ENCODE measurements at regions not wholly inside any gene's neighbourhood (a gene's known extent, or its start where the extent isn't known, plus 50 kb on each side); places are given as distances from the start of the nearest gene placed in this dataset.

DNA sequence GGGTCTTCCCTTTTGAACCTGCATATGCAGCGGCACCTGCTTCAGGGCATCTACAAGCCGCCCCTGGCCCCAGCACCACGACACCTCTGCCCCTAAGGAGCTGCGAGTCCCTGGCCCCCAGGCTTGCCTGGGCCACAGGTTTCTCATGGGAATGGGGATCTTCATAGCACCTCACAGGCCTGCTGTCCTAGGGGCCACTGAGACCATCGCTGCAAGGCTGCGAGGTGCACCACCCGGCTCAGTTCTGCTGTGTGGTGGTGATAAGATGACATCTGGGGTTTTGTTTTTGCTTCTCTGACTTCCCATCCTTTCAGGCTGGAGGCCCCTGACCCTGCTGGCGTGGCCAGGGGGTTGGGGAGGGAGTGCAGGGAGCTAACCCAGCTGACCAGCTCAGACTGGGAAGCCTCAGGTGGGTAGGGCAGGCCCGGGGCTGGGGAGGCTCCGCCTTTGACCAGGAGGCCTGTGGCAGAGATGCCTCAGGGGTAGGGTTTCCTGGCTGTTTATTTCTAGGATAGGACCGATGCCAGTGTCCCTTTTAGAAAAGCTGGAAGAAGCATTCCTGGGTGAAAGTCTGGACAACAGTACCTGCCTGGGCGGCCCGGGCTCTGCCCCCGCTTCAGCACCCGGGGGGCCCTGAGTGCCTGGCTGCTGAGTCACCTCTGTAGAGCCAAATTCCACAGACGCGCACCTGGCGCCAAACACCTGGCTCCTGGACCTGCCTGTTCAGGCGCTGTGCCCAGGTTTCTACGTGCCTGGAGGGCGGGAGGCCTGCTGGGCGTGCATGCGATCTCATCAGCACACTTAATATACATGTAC, 264.7 kb downstream of the DLL1 start:
- no peak for DNase-seq

DNA sequence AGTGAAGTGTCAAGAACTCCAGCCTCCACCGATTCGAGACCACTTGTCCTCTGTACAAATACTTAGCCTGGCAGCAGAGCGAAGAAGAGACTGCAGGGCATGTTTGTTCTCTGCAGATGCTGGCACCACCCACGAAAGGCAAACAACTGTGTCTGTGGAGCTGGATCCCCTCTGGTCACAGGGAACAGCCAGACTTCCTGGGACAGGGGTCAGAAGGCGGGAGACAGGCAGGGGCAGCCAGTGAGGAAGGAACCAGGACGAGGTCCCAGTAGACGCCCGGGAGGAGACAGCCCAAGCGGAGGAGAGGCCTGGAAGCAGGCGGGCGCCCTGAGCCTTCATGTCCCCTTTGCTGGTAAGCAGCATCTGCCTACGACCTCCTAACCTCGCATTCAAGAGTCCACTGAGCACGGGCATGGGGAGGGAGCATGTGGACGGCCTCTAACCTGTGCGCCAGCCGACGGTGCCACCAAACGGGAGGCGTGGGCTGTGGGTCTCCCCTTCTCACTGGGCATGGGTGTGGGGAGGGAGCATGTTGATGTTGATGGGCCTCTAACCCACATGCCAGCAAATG, 265.5 kb downstream of the DLL1 start:
- DNase-seq = no peak

GRCh38 chr6:170024940-170025339, 265.9 kb downstream of the DLL1 start:
- DNase-seq = no peak

- DNase-seq = no peak
Observed at GRCh38 chr6:170023620-170024521, 267.0 kb downstream of the DLL1 start.

DNA sequence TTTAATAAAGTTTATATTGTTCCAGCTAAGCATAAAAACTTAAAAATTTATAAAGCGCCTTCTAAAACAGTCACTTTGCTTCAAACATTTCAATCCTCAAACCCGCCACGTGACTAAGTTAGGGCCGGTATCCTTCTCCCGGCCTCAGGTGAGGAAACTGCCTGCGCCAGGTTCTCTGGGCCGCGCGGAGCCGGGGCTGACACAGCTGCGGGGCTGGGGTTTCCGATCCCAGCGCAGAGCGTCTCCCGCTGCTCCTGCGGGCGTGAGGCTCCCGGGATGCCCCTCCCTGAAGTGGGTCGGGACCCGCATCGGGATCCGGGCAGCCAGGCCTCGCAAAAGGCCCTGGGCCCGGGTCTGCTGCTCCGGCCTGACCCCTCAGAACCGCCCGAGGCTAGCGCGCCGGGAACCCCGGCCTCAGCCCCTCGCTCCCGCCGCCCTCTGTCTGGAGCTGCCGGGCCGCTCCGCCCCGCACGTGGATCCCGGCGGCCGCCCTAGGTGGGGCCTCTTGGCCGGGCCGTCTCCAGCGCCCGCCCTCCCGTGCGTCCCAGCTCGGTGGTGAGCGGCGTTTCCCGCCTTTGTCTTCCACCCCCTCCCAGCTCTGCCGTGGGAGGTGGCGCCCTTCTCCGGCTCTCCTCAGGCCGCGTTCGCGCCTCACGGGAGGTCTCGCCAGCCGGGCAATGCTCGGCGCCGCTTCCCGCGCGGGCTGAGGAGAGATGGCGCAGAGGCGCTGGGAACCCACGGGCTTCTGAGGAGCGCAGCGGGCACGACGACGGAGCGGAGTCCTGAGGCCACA, 267.9 kb downstream of the DLL1 start:
- no peak for DNase-seq

DNA sequence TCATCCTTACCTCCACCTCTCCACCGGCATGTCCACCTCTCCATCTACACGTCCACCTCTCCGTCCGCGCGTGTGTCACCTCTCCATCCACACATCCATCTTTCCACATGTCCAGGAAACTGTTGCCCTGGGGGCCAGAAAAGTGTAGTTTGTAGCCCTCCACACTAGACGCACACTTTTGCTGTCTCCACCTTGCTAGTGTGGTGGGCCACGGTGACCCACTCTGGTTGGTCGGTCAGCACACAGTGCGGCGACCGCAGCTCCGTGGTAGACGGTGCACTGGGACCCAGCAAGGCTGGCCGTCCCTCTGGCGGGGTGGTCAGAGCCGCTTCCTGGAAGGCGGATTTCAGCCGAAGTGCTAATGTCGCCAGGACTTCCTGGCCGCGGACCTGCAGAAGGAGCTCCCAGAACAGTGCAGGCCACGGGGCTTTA, 268.6 kb downstream of the DLL1 start:
- no peak for DNase-seq

DNA sequence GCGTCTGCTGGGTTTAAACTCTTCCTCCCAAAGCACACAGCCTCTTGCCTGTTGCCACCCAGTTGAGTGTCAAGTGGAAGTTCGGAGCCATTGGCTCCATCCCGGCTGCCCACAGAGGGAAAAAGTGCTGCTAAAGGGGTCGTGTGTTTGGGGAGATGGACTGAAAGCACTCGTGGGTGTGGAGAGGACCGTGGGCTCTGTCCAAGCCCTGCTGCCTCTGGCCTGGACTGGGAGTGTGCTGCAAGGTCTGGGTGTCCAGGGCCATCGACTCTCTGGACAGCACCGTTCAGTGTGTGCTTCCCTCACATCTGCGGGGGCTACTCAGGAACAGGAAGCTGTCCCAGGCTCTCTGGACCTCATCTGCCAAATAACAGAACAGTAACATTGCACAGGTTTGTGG, 269.3 kb downstream of the DLL1 start:
- DNase-seq = no peak

GRCh38 chr6:170019818-170020583, 268.6 kb downstream of the ERMARD start:
- DNase-seq = no peak

DNA sequence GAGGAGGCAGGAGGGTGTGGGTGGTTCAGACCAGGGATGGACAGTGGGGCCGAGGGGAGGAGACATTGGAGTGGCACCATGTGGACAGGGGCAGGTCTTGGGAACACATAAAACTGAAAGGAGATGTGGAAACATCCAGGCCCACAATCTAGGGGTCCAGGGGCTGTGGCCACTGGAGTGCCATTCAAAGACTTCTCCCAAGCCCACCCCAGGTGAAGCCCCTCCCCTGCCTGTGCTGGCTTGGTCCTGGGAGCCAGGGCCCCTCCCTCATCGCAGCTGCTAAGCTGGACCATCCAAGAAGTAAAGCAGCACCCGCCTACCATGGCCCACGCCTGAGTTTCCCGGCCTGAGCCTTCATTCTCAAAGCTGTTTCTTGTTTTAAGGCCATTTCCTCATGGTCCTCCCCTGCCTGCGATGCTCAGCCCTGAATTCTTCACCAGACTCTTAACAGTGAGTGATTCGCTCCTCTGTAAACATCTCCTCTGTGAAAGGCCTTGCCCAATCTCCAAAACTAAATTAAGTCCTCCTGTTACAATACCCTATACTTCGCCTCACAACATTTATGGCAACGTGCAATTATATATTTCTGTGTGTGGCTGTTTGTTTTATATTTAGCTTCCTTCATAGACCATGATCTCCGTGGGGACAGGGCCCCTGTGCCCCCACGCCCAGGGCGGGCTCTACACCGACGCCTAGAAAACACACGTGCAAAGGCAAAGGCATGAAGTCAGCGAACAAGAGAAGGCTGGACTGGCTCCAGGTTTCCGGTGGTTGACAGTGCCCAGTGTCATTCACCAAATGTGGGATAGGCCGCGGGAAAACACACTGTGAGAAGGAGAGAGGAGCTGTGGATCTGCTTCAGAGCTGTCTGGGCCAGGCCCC, 267.8 kb downstream of the ERMARD start:
- no peak for DNase-seq

DNA sequence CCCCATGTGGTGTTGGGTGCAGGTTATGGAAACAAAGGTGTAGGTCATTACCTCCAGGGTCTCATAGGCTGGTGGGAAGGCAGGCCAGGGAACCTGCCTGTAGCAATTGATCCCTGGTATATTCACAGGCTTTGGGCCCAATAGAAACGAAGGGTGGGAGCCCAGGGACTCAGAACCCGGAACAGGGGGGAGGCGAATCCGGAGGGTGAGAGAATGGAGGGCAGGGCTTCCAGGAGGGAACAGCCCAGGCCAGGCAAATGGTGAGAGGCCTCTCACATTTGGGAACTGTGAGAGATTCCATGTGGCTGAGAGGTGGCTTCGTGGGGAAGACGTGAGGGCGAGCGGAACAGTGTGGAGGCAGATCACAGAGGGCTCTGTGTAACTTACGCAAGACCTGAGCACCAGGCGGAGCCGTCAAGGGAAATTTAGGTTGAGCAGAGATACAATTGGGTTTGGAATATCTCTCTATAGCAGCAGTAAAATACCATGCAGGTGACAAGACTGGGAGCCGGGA, 267.1 kb downstream of the ERMARD start:
- DNase-seq = no peak

DNA sequence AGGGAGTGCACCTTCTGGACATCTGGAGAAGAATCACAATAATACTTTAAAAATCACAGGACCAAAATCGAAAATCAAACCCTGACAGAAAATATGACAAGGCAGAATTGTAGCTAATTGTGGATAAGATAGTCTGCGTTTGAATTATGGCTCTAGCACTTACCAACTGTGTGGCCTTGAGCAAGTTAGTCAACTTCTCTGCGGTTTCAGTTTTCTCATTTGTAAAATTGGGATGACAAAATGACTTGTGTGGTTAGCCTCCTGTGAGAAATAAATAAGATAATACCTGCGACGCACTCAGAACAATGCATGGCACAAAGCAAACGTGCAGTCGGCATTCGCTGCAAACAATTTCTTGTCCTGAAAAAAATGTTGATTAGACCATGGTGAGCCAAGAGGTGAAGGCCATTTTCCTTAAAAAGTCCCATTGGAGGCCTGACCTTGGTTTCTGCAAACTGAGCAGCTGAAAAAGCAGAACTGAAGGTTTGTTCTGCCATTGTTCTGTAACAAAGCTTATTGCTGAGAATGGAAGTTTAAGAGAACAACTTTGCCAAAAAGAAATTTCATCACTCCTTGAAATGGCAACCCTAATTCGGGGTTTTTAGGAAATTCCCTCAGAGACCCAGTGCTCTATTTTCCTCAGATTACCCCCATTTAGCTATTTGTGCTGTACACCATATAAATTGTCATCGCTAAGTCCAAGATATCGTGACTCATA, 266.3 kb downstream of the ERMARD start:
- DNase-seq = no peak

DNA sequence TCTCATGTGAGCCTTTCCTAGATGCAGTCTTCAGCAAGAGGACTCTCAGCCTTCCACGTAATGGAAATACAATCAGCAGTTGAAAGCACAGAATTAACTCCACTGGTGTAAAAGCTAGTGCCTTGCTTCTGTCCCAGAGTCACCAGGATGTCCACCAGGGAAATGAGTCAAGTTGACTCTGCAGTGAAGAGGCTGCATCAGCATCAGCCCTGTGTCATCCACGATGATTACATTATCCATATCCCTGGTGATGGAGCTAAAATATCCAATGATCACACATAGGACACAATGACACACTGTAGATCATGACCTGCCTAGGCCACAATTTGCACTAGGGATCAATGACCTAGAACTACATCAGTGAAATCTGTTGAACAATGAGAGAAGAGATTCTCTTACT, 262.4 kb downstream of the ERMARD start:
- no peak for DNase-seq

DNA sequence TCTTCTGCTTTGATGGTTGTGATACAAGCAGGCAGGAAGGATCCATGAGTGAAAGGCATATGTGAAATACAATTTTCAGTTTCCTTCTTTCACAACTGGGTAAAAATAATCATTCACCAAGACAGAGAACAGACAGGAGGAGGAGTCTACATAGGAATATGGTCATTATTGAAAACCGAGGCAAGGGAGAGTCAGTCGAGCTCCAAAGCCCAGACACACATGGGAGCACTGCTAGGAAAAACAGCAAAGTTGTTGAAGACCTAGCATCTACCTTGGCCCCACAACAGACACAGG, 260.6 kb downstream of the ERMARD start:
- no peak for DNase-seq

DNA sequence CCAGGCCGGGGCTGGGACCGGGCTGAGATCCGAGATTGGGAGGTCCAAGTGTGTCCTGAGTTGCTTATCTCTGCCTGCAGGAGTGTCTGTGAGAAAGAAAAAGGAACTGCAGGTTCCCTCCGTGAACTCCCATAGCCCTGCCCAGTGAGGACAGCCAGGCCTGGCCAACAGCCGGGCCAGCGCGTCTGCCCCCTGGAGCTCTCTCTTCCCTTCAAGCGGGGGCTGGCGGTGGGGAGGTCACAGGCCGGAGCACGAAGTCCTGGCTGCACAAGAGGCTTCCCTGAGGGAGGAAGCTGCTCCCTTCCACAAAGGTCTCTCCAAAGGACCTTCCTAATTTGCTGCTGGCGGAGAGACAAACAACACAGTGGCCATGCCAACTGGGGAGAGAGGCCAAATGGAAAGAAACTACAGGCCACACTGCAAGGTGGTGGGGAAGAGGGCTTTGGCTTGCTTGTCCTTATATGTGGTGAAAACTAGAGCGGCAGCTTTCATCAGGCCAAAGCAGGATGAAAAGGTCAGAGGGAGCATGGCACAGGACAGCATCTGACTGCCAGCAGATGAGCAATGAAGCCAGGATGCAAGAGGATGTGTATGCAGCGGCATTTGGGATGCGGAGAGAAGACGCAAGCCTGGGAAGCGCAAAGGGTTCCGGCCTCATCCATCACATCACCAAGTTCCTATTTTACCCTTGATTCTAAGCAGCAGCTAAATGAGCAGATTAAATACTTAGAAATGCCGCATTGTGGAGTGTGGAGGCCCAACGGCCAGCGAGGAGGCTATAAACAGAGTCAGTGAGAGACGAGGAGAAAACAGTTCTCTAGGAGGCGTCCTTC, 260.0 kb downstream of the ERMARD start:
- DNase-seq = no peak

DNA sequence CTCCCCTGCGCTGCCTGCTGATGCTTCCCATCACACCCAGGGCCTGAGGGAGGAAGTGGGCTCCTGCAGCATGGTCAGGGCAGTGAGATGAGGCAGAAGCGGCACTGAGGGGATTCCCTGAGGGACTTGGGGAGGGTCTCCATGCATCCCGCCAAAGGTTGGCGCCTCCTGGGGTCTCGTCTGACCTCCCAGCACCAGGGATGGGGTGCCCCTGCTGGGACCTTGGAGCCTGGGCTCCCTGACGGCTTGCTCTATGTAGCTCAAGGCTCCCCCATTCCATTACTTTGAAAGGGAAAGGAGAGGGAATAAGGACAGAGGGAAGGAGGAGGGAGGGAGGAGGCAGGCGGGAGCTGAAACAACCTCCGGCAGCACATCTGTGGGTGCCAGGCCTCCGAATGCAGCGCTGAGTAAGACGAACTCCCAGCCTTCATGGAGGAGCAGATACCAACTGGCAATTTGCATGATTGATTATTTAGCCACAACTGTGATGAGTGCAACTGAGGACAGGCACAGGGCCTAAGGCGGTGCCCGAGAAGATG, 259.3 kb downstream of the ERMARD start:
- DNase-seq = no peak

GRCh38 chr6:170008294-170008785, 256.9 kb downstream of the ERMARD start:
- no peak for DNase-seq

DNA sequence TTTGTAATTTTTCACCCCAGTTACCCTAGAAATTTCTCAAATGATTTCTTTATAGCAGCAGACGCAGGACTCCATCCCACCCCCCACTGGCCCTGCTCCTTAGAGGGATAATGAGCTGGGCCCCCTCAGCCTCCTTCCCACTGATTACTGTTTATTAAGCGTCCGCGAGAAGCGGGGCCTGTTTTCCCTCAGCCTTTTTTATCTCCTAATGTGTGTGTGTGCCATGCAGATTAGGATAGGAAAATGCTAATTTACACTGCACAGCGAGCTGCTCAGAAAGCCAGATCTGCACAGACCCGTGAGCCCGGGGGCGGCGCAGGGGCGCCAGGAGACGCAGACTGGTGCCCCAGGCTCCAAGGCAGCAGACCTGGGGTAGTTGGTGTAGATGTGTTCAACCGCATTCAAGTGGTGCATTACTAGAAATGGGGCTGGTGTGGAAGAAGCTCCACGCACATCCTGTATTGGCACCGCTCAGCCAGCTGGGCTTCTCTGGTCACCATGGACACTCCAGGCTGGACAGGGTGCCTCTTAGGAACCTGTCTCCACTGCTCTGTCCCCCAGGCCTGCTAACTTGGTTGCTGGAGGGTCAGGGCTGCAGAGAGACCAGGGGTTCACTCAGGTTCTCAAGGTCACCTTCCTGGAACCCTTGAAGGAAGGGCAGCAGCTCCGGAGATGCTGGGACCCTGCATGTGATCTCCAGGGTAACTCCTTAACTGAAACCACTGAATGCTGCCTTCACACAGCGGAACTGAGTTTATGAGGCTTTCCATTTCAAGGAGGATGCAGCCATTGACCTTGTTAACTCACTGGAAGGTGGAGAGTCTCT, 256.3 kb downstream of the ERMARD start:
- no peak for DNase-seq

Measured in T-helper 9 cell (primary cell).